PC-9 (cell line): ENCODE measurements at regions not wholly inside any gene's neighbourhood (a gene's known extent, or its start where the extent isn't known, plus 50 kb on each side); places are given as distances from the start of the nearest gene placed in this dataset.

Source experiments
- EZH2 ChIP-seq: fragments of 200-600 bp; sonication (generic); IDR thresholded peaks from 2 replicates; pipeline ENCODE4 v1.8.0; 2017; ENCODE audit warnings: antibody characterized with exemption, low read depth
- TF ChIP-seq, protein P1 (sequence below): fragments of 200-600 bp; sonication (generic); conservative IDR thresholded peaks from 2 replicates; pipeline ENCODE4 v1.6.1; 2017; ENCODE audit warnings: mixed run types, antibody characterized with exemption, mild to moderate bottlenecking, moderate library complexity

DNA sequence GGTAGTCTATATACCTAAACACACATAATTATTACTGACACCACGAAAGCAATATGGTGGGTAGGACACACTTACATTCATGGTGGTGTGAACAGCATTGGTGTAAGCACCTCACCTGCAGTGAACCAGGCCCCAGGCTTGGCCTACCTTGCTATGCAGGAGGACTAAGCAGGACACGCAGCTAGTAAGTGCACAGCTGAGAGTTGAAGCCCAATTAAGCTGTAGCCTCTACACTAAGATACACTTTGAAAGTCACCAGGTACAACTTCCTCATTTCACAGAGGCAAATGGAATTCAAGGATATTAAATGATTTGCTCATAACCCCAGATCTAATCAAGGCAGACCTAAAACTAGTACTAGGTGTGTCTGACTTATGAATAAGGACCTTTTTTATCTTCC is 145.8 kb upstream of the PAPPA start:
- TF ChIP-seq, protein P1, sequence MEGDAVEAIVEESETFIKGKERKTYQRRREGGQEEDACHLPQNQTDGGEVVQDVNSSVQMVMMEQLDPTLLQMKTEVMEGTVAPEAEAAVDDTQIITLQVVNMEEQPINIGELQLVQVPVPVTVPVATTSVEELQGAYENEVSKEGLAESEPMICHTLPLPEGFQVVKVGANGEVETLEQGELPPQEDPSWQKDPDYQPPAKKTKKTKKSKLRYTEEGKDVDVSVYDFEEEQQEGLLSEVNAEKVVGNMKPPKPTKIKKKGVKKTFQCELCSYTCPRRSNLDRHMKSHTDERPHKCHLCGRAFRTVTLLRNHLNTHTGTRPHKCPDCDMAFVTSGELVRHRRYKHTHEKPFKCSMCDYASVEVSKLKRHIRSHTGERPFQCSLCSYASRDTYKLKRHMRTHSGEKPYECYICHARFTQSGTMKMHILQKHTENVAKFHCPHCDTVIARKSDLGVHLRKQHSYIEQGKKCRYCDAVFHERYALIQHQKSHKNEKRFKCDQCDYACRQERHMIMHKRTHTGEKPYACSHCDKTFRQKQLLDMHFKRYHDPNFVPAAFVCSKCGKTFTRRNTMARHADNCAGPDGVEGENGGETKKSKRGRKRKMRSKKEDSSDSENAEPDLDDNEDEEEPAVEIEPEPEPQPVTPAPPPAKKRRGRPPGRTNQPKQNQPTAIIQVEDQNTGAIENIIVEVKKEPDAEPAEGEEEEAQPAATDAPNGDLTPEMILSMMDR, result no peak
- no peak for TF ChIP-seq EZH2
